HCT116 (cell line): ENCODE measurements at regions not wholly inside any gene's neighbourhood (a gene's known extent, or its start where the extent isn't known, plus 50 kb on each side); places are given as distances from the start of the nearest gene placed in this dataset.

Experiments used
- CEBPB ChIP-seq: IDR thresholded peaks from 2 replicates; pipeline ENCODE4 v1.6.1; 2012; ENCODE audit warnings: low read depth
- EZH2 ChIP-seq: fragments of 200-600 bp; sonication (generic); IDR thresholded peaks from 2 replicates; pipeline ENCODE4 v1.6.1; 2017; ENCODE audit warnings: antibody characterized with exemption, mixed run types
- POLR2A ChIP-seq: IDR thresholded peaks from 2 replicates; pipeline ENCODE4 v1.7.0; 2011; ENCODE audit warnings: borderline replicate concordance; ENCODE audit not compliant: insufficient read depth, insufficient read length; ENCODE audit errors: extremely low read depth
- POLR2AphosphoS5 ChIP-seq: IDR thresholded peaks from 2 replicates; pipeline ENCODE4 v1.6.1; 2011; ENCODE audit warnings: mild to moderate bottlenecking, low read depth, low read length, moderate library complexity
- RAD21 ChIP-seq: IDR thresholded peaks from 2 replicates; pipeline ENCODE4 v1.6.1; 2012; ENCODE audit warnings: low read depth, mild to moderate bottlenecking
- SIN3A ChIP-seq: IDR thresholded peaks from 2 replicates; pipeline ENCODE4 v1.6.1; 2012; ENCODE audit warnings: low read depth
- ZFX ChIP-seq: fragments of 450-650 bp; IDR thresholded peaks from 2 replicates; pipeline ENCODE4 v1.6.1; 2017
- TF ChIP-seq, protein P1 (sequence below), 3 experiments: fragments of 200-600 bp in 1 of 3; sonication (generic) in 1 of 3; IDR thresholded peaks in 2 of 3; conservative IDR thresholded peaks in 1 of 3; 2 replicates each; pipeline ENCODE4 v1.5.1; 2012 to 2017; ENCODE audit warnings: low read depth in 2 of 3, low read length in 2 of 3, antibody characterized with exemption in 1 of 3, borderline replicate concordance in 1 of 3, control low read depth in 1 of 3, mild to moderate bottlenecking in 1 of 3, mixed read lengths in 1 of 3, mixed run types in 1 of 3, moderate library complexity in 1 of 3; ENCODE audit not compliant: insufficient read depth in 1 of 3
- TF ChIP-seq, protein P2 (sequence below): IDR thresholded peaks from 2 replicates; pipeline ENCODE4 v1.6.1; 2012; ENCODE audit warnings: low read depth

DNA sequence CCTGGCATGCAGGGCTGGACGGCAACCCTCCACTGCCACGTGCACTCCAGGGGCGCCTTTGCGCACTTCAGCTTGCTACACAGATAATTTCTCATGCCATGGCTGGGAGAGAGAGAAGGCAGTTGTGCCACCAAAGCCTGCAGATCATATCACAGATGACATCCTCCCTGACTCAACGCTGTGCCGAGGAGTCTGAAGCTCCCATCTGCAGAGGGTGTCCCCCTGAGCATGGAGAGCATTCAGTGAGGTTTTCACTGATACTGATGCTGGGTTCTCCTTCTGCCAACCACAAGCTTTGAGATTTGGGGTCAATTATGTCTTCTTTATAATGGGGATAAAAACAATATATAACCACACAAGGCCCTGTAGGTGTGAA, 607.4 kb upstream of the ADAMTS16 start:
- TF ChIP-seq, protein P1, sequence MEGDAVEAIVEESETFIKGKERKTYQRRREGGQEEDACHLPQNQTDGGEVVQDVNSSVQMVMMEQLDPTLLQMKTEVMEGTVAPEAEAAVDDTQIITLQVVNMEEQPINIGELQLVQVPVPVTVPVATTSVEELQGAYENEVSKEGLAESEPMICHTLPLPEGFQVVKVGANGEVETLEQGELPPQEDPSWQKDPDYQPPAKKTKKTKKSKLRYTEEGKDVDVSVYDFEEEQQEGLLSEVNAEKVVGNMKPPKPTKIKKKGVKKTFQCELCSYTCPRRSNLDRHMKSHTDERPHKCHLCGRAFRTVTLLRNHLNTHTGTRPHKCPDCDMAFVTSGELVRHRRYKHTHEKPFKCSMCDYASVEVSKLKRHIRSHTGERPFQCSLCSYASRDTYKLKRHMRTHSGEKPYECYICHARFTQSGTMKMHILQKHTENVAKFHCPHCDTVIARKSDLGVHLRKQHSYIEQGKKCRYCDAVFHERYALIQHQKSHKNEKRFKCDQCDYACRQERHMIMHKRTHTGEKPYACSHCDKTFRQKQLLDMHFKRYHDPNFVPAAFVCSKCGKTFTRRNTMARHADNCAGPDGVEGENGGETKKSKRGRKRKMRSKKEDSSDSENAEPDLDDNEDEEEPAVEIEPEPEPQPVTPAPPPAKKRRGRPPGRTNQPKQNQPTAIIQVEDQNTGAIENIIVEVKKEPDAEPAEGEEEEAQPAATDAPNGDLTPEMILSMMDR (IDR thresholded peaks at IDR 0.05 in 2 of 3, conservative IDR thresholded peaks at IDR 0.05 in 1 of 3; ENCODE audit: borderline replicate concordance in 1 of 3, insufficient read depth in 1 of 3, low read depth in 2 of 3, low read length in 2 of 3) = no peak
- TF ChIP-seq POLR2A (no peak), RAD21 (no peak), POLR2AphosphoS5 (no peak), ZFX (no peak), SIN3A (no peak), CEBPB (no peak), EZH2 (no peak)
- TF ChIP-seq, protein P2, sequence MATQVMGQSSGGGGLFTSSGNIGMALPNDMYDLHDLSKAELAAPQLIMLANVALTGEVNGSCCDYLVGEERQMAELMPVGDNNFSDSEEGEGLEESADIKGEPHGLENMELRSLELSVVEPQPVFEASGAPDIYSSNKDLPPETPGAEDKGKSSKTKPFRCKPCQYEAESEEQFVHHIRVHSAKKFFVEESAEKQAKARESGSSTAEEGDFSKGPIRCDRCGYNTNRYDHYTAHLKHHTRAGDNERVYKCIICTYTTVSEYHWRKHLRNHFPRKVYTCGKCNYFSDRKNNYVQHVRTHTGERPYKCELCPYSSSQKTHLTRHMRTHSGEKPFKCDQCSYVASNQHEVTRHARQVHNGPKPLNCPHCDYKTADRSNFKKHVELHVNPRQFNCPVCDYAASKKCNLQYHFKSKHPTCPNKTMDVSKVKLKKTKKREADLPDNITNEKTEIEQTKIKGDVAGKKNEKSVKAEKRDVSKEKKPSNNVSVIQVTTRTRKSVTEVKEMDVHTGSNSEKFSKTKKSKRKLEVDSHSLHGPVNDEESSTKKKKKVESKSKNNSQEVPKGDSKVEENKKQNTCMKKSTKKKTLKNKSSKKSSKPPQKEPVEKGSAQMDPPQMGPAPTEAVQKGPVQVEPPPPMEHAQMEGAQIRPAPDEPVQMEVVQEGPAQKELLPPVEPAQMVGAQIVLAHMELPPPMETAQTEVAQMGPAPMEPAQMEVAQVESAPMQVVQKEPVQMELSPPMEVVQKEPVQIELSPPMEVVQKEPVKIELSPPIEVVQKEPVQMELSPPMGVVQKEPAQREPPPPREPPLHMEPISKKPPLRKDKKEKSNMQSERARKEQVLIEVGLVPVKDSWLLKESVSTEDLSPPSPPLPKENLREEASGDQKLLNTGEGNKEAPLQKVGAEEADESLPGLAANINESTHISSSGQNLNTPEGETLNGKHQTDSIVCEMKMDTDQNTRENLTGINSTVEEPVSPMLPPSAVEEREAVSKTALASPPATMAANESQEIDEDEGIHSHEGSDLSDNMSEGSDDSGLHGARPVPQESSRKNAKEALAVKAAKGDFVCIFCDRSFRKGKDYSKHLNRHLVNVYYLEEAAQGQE = no peak
